ENCODE measurements at regions not wholly inside any gene's neighbourhood (a gene's known extent, or its start where the extent isn't known, plus 50 kb on each side); places are given as distances from the start of the nearest gene placed in this dataset.

- DNase-seq (ENCODE audit: low read depth): peak; percentile 4
- TF ChIP-seq CTCF (conservative IDR thresholded peaks at IDR 0.05; ENCODE audit: low read depth, low read length): no peak
- H3K4me3 ChIP-seq (ENCODE audit: low read depth, low read length): no peak overlapping the region
Measured at GRCh38 chr6:144617191-144617590, 332.1 kb downstream of the UTRN start.

DNA sequence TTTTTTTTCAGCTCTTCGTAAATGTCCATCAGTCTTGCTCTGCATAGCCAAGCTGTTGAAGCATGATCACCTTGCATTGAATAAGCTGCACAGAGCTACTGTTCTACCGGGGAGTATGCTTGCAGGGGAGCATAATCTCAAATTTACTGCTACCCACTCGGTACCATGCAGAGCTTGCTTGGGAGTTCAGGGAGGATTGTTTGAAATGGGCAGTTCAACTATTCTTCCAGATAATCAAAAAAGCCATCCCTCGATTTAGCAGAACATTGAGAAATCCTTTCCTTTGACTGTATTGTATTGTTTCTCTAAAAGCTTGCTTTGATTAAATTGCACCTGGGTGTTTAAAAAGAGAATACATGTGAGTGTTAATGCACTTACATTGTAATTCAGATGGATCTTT lies 332.6 kb downstream of the UTRN start:
- TF ChIP-seq CTCF (conservative IDR thresholded peaks at IDR 0.05; ENCODE audit: low read depth, low read length): no peak
- no peak for DNase-seq (ENCODE audit: low read depth)
- H3K4me3 ChIP-seq (ENCODE audit: low read depth, low read length): no peak overlapping the region

DNA sequence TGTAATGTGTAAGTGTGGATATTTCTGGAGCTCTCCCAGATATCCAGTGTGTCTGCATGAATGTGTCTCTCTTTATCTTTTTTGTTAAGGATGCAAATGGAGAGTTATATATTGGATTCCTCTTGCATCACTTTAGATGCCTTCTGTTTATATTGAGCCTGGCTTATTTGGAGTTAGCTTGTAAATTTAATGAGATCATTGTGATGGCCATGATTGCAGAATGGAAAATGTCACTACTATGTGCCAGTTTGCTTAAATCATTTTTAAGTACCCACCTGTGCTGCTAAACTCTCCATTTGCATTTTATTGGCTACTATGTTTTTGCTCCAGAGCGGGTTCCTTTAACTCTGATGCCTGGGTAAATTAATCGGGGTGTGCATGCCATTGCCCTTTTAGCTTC lies 334.8 kb downstream of the UTRN start:
- no peak overlapping the region for H3K4me3 ChIP-seq (ENCODE audit: low read depth, low read length)
- DNase-seq (ENCODE audit: low read depth): no peak
- TF ChIP-seq CTCF (conservative IDR thresholded peaks at IDR 0.05; ENCODE audit: low read depth, low read length): no peak

GRCh38 chr6:144621332-144621731 lies 336.2 kb downstream of the UTRN start:
- H3K4me3 ChIP-seq (ENCODE audit: low read depth, low read length): no peak overlapping the region
- DNase-seq (ENCODE audit: low read depth): no peak
- no peak for TF ChIP-seq CTCF (conservative IDR thresholded peaks at IDR 0.05; ENCODE audit: low read depth, low read length)

GRCh38 chr6:144624246-144624645 lies 339.1 kb downstream of the UTRN start:
- H3K4me3 ChIP-seq (ENCODE audit: low read depth, low read length): no peak overlapping the region
- TF ChIP-seq CTCF (conservative IDR thresholded peaks at IDR 0.05; ENCODE audit: low read depth, low read length): no peak
- no peak for DNase-seq (ENCODE audit: low read depth)

DNA sequence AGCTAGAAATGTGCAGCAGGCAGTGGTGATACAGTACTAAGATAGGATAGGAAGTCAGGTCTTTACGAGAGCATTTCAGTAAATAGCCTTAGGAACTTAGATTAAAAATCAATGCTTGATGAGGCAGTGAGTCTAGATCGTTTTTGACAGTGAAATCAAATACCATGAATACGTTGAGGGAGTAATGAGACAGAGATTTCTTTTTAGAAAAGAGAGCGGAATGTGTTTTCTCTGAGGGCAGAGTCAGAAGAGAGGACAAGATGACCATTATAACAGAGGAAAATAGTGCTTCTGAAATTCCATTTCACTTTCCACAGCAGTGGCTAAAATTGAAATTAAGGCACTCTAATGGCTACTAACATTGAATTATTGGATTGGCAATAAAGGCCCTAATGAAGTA lies 339.6 kb downstream of the UTRN start:
- no peak for TF ChIP-seq CTCF (conservative IDR thresholded peaks at IDR 0.05; ENCODE audit: low read depth, low read length)
- DNase-seq (ENCODE audit: low read depth): no peak
- H3K4me3 ChIP-seq (ENCODE audit: low read depth, low read length): no peak overlapping the region

- no peak overlapping the region for H3K4me3 ChIP-seq (ENCODE audit: low read depth, low read length)
- no peak for DNase-seq (ENCODE audit: low read depth)
- no peak for TF ChIP-seq CTCF (conservative IDR thresholded peaks at IDR 0.05; ENCODE audit: low read depth, low read length)
Measured at GRCh38 chr6:144630857-144631256, 345.7 kb downstream of the UTRN start.

All from choroid plexus epithelial cell (primary cell).